ENCODE measurements at regions not wholly inside any gene's neighbourhood (a gene's known extent, or its start where the extent isn't known, plus 50 kb on each side); places are given as distances from the start of the nearest gene placed in this dataset.

- H3K36me3 Mint-ChIP-seq (ENCODE audit: unreplicated experiment): no peaks in the 10 kb centered on the region
- TF ChIP-seq, protein P1, sequence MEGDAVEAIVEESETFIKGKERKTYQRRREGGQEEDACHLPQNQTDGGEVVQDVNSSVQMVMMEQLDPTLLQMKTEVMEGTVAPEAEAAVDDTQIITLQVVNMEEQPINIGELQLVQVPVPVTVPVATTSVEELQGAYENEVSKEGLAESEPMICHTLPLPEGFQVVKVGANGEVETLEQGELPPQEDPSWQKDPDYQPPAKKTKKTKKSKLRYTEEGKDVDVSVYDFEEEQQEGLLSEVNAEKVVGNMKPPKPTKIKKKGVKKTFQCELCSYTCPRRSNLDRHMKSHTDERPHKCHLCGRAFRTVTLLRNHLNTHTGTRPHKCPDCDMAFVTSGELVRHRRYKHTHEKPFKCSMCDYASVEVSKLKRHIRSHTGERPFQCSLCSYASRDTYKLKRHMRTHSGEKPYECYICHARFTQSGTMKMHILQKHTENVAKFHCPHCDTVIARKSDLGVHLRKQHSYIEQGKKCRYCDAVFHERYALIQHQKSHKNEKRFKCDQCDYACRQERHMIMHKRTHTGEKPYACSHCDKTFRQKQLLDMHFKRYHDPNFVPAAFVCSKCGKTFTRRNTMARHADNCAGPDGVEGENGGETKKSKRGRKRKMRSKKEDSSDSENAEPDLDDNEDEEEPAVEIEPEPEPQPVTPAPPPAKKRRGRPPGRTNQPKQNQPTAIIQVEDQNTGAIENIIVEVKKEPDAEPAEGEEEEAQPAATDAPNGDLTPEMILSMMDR (IDR thresholded peaks at IDR 0.05; ENCODE audit: partially characterized antibody, unreplicated experiment): no peak
- H3K4me1 Mint-ChIP-seq (ENCODE audit: low read depth, unreplicated experiment): no peaks in the 10 kb centered on the region
- H3K9me3 Mint-ChIP-seq (ENCODE audit: unreplicated experiment): no peaks in the 10 kb centered on the region
- H3K27me3 Mint-ChIP-seq (ENCODE audit: unreplicated experiment): no peaks in the 10 kb centered on the region
- DNase-seq: no peak
- H3K27ac Mint-ChIP-seq (ENCODE audit: unreplicated experiment): no peak overlapping the region
- no peak overlapping the region for H3K4me3 Mint-ChIP-seq (ENCODE audit: unreplicated experiment)
These were observed 201.2 kb upstream of the PARD3B start for GRCh38 chr2:204344119-204344518.

- no peaks in the 10 kb centered on the region for H3K9me3 Mint-ChIP-seq (ENCODE audit: unreplicated experiment)
- DNase-seq: no peak
- TF ChIP-seq, protein P1 (IDR thresholded peaks at IDR 0.05; ENCODE audit: partially characterized antibody, unreplicated experiment): no peak
- H3K4me1 Mint-ChIP-seq (ENCODE audit: low read depth, unreplicated experiment): no peaks in the 10 kb centered on the region
- H3K27me3 Mint-ChIP-seq (ENCODE audit: unreplicated experiment): no peaks in the 10 kb centered on the region
- no peak overlapping the region for H3K27ac Mint-ChIP-seq (ENCODE audit: unreplicated experiment)
- H3K36me3 Mint-ChIP-seq (ENCODE audit: unreplicated experiment): no peaks in the 10 kb centered on the region
- H3K4me3 Mint-ChIP-seq (ENCODE audit: unreplicated experiment): no peak overlapping the region
These were observed 198.4 kb upstream of the PARD3B start for GRCh38 chr2:204346906-204347305.

DNA sequence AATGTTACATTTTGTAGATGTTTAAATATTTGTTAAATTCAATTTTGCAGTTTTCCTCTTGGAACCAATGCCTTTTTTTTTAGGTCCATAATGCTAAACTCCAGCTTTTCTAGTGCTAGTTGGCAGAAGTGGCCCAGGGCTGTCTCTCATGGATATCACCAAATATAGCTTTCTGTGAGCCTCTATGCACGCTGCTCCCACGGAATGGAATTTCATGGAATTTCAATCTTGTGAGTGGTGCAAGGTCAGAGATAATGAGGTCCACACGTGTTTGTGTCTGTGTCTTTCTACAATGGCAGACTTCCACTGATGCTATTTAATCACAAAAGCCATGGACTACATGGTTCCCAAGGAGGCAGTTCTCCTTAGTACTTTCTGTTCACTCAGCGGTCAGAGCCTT is 191.5 kb upstream of the PARD3B start:
- H3K4me3 Mint-ChIP-seq (ENCODE audit: unreplicated experiment): no peak overlapping the region
- H3K4me1 Mint-ChIP-seq (ENCODE audit: low read depth, unreplicated experiment): peaks cover 9% of the 10 kb centered on the region

DNA sequence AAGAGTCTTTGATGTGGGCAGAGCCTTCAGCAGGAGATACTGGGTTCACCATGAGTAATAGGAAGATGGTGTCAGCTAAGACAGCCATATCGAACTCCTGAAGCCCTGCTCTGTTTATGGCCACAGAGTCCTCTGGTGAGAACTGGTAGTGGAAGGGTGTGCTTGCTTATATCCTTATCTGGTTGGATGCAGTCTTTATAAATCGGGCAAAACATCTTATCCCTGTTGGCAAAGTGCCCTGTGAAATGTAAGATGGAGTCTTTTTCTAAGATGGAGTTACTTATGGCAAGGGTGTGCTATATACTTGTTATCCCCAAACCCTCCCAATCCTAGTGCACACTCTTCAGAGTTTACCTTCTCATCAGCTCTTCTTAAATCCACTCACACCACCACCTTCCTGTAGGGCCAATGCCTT is 190.8 kb upstream of the PARD3B start:
- no peak for DNase-seq
- peaks cover 8% of the 10 kb centered on the region for H3K9me3 Mint-ChIP-seq (ENCODE audit: unreplicated experiment)
- peaks cover 12% of the 10 kb centered on the region for H3K4me1 Mint-ChIP-seq (ENCODE audit: low read depth, unreplicated experiment)
- H3K27ac Mint-ChIP-seq (ENCODE audit: unreplicated experiment): no peak overlapping the region
- peaks cover 8% of the 10 kb centered on the region for H3K27me3 Mint-ChIP-seq (ENCODE audit: unreplicated experiment)
- TF ChIP-seq, protein P1 (IDR thresholded peaks at IDR 0.05; ENCODE audit: partially characterized antibody, unreplicated experiment): no peak
- H3K36me3 Mint-ChIP-seq (ENCODE audit: unreplicated experiment): no peaks in the 10 kb centered on the region
- no peak overlapping the region for H3K4me3 Mint-ChIP-seq (ENCODE audit: unreplicated experiment)

More for the DNA sequence above, 191.5 kb upstream of the PARD3B start:
- DNase-seq: no peak
- Mint-ChIP-seq H3K9me3 (ENCODE audit: unreplicated experiment) (peaks cover 8% of the 10 kb centered on the region), H3K27ac (ENCODE audit: unreplicated experiment) (no peak overlapping the region), H3K27me3 (ENCODE audit: unreplicated experiment) (peaks cover 8% of the 10 kb centered on the region), H3K36me3 (ENCODE audit: unreplicated experiment) (no peaks in the 10 kb centered on the region)
- TF ChIP-seq, protein P1 (IDR thresholded peaks at IDR 0.05; ENCODE audit: partially characterized antibody, unreplicated experiment): no peak

DNA sequence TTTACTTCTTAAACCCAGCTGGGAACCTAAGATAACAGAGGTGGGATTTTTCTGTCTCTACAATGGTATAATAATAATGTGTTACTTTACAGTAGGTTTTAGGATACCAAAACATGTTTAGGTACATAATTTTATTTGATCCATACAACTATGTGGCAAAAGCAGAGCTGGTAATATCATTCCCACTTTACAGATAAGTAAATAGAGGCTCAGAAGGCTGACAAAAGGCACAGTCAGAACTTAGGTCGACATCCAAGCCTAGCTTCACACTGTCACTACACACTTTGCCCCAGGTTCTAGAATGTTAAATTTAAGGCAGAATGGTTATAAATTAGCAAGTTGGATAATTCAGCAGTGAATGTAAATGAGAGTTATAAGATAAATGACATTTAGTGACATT is 189.6 kb upstream of the PARD3B start:
- no peak overlapping the region for H3K27ac Mint-ChIP-seq (ENCODE audit: unreplicated experiment)
- peaks cover 8% of the 10 kb centered on the region for H3K27me3 Mint-ChIP-seq (ENCODE audit: unreplicated experiment)
- no peak overlapping the region for H3K4me3 Mint-ChIP-seq (ENCODE audit: unreplicated experiment)
- H3K36me3 Mint-ChIP-seq (ENCODE audit: unreplicated experiment): no peaks in the 10 kb centered on the region
- no peak for DNase-seq
- H3K9me3 Mint-ChIP-seq (ENCODE audit: unreplicated experiment): peaks cover 8% of the 10 kb centered on the region
- TF ChIP-seq, protein P1 (IDR thresholded peaks at IDR 0.05; ENCODE audit: partially characterized antibody, unreplicated experiment): no peak
- H3K4me1 Mint-ChIP-seq (ENCODE audit: low read depth, unreplicated experiment): peaks cover 12% of the 10 kb centered on the region
